ENCODE measurements at regions not wholly inside any gene's neighbourhood (a gene's known extent, or its start where the extent isn't known, plus 50 kb on each side); places are given as distances from the start of the nearest gene placed in this dataset.

- no peak for DNase-seq
Measured at GRCh38 chr5:23353286-23353685, 154.1 kb upstream of the PRDM9 start.

- DNase-seq: no peak
Measured at GRCh38 chr5:23352446-23352845, 155.0 kb upstream of the PRDM9 start.

GRCh38 chr5:23343121-23343520 lies 164.3 kb upstream of the PRDM9 start:
- DNase-seq: no peak

- peak; percentile 53 for DNase-seq
Measured at GRCh38 chr5:23332650-23333251, 174.7 kb upstream of the PRDM9 start.

GRCh38 chr5:23330726-23331125 lies 176.7 kb upstream of the PRDM9 start:
- no peak for DNase-seq

- DNase-seq: no peak
Measured at GRCh38 chr5:23319901-23320300, 187.5 kb upstream of the PRDM9 start.

- no peak for DNase-seq
Measured at GRCh38 chr5:23318960-23319359, 188.4 kb upstream of the PRDM9 start.

GRCh38 chr5:23318166-23318565 lies 189.2 kb upstream of the PRDM9 start:
- no peak for DNase-seq

GRCh38 chr5:23316060-23316591 lies 191.3 kb upstream of the PRDM9 start:
- no peak for DNase-seq

- DNase-seq: no peak
Measured at GRCh38 chr5:23314827-23315226, 192.6 kb upstream of the PRDM9 start.

- DNase-seq: no peak
Measured at GRCh38 chr5:23305055-23305454, 202.4 kb upstream of the PRDM9 start.

GRCh38 chr5:23303836-23304235 lies 203.6 kb upstream of the PRDM9 start:
- DNase-seq: no peak

- no peak for DNase-seq
Measured at GRCh38 chr5:23303435-23303834, 204.0 kb upstream of the PRDM9 start.

- DNase-seq: no peak
Measured at GRCh38 chr5:23302438-23302837, 205.0 kb upstream of the PRDM9 start.

- DNase-seq: no peak
Measured at GRCh38 chr5:23289162-23289561, 218.2 kb upstream of the PRDM9 start.

GRCh38 chr5:23284656-23285055 lies 222.8 kb upstream of the PRDM9 start:
- no peak for DNase-seq

- DNase-seq: peak; percentile 90
Measured at GRCh38 chr5:23274171-23274570, 233.2 kb upstream of the PRDM9 start.

GRCh38 chr5:23269981-23270380 lies 237.4 kb upstream of the PRDM9 start:
- no peak for DNase-seq

- peak; percentile 93 for DNase-seq
Measured at GRCh38 chr5:23268136-23268535, 239.3 kb upstream of the PRDM9 start.

GRCh38 chr5:23260621-23261020 lies 246.8 kb upstream of the PRDM9 start:
- no peak for DNase-seq

- no peak for DNase-seq
Measured at GRCh38 chr5:23257656-23258055, 249.8 kb upstream of the PRDM9 start.

GRCh38 chr5:23253621-23254198 lies 253.7 kb upstream of the PRDM9 start:
- no peak for DNase-seq

- DNase-seq: no peak
Measured at GRCh38 chr5:23242891-23243290, 264.5 kb upstream of the PRDM9 start.

- no peak for DNase-seq
Measured at GRCh38 chr5:23235246-23235645, 272.2 kb upstream of the PRDM9 start.

- no peak for DNase-seq
Measured at GRCh38 chr5:23234197-23234596, 273.2 kb upstream of the PRDM9 start.
